ENCODE measurements at regions not wholly inside any gene's neighbourhood (a gene's known extent, or its start where the extent isn't known, plus 50 kb on each side); places are given as distances from the start of the nearest gene placed in this dataset.

DNA sequence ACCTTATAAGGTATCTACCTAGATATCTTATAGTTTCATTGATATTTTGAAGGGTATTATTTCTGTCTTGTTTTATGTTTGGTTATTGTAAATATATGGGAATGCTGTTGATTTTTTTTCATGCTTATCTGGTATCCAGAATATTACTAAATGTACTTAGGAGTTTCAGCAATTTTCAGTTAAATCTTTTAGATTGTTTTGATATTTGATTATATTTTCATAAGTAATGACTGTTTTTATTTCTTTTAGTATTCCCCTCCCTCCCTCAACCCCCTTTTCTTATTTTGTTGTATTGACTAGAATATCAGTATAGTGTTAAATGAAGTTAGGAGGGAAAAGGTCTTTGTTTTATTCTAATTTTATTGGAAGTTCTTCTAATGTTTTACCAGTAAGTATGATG, 344.4 kb upstream of the PROX1 start:
- no peak for DNase-seq (ENCODE audit: low spot score)

DNA sequence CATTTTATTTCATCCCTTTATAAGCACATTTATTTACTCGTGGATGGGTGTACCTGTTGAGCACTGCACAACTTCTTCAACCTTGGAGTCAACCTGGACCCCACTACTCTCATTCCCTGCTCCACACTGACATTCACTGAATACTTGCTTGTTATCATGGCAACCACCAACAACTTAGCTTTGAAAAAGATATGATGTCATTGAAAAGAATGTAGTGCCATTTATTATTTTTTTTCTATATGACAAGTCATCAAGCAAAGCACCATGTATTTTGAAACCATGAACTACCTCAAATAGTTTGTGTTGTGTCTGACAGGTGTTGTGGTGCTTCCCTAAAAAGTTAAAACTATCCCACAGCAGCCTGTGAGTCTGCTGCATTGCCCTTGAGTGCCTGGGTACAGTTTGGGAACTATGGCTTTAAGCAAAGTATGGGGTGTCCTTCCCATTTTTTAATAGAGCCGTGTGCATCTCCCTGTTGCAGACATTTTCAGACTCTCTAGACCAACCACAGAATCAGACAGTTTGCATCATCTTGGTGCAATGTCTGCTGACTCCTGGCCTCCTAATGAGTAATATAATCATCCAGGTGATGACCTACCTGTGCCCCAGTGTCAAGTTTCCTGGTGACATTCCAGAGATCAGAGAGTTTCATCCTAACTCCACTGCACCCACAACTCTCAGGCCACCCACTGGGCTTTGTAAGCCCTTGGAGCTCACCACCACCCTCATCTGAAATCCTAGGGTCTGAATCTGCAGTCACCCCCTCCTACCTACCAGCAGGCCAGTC, 339.7 kb upstream of the PROX1 start:
- DNase-seq (ENCODE audit: low spot score), result no peak

DNA sequence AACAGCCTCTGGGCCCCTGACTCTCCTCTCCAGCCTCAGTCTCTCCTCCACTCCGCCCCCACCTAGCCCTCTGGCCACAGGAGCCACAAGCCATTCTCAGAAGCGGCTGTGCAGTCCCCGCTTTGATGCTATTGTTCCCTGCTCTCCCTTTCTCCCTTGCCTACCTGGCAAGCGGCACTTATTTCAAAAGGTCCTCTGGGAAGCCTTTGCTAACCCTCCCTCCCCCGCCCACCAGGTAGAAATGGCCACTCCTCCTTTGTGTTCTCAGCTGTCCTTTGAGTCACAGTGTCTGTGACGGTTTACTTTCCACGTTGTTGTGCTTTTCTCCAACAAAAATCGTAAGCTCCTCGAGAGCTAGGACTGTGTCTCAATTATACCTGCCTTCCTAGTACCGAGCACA, 338.4 kb upstream of the PROX1 start:
- DNase-seq (ENCODE audit: low spot score), result no peak

DNA sequence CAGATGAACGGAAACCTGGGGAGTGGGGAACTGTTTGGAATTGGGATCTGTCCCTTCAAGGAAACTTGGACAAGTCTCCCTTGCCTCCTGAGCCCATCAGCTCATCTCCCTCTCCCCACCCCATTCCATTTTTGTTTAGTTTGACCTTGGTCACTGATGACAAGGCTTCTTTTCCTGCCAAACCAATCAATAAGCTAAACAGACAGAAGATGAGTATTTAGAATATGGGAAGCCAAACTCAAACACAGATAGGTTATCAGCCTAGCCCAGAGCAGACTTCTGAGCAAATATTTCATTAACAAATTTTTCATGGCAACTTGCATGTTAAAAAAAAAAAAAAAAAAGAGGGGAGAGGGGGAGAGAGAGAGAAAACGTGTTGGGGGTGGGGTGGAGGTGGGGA, 337.2 kb upstream of the PROX1 start:
- DNase-seq (ENCODE audit: low spot score), result no peak

DNA sequence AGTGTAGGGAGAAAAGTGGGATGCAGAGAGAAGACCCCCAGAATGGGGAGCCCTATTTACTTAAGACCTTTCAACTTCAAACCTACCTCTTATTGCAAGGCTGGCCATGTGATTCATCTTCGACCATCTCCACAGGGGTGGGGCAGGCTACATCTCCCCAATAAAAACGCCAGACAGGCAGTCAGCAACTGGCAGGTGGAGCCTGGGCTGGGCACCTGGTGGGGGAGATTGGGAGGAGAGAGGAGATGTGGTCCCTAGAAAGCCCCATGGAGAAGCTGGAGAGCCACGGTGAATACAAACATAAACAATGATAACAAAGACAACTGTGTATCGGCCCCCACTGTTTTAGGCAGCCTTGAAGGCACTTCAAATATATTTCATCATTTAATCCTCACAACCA, 336.7 kb upstream of the PROX1 start:
- DNase-seq (ENCODE audit: low spot score), result no peak

DNA sequence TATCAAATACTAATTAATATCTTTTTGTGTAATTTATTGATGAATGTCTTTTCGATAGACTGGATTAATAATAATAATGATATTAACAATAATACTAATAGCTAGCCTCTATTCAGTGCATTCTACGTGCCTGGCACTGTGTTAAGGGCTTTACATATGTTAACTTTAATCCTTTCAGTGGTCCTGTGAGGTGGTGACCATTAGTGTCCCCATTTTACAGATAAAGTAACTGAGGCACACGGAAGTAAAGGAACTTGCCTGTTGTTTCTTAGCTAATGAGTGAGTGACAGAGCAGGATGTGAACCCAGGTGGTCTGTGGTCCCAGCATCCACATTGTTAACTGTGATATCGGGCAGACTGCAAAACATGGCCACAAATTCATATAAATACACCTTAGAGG, 335.7 kb upstream of the PROX1 start:
- DNase-seq (ENCODE audit: low spot score), result no peak

DNA sequence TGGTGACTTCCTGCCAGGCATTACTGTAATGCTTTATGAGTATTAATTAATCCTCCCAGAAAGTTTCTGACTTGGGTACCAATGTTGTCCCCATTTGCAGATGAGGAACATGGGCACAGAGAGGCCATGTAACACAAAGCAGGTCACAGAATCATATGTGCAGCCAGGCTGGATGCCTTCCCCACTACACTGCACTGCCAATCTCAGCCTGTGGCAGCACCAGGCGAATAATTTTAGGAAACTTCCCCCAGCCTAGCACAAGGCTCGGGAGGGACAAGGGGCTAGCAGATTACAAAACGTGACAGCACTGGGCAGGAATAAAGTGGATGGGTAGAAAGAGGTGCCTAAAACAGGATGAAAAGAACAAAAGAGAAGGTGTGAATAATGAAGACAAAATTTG, 331.7 kb upstream of the PROX1 start:
- no peak for DNase-seq (ENCODE audit: low spot score)

DNA sequence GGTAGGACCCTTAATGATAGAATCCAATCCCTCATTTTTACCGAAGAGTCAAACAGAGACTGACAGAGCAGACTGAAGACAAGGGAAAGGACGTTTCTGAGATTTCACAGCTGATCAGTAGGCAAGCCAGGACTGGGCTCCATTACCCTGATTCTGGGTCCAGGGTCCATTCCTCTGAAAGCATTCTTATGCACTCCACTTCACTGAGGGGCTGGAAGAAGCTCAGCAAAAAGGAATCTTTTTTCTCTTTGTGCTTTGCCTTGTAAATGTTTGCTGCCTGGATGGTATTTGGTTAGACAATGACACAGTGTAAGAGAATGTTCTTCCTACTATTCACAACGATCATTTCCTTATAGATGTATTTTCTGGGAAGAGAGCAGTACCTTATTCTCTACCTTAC, 331.3 kb upstream of the PROX1 start:
- no peak for DNase-seq (ENCODE audit: low spot score)

DNA sequence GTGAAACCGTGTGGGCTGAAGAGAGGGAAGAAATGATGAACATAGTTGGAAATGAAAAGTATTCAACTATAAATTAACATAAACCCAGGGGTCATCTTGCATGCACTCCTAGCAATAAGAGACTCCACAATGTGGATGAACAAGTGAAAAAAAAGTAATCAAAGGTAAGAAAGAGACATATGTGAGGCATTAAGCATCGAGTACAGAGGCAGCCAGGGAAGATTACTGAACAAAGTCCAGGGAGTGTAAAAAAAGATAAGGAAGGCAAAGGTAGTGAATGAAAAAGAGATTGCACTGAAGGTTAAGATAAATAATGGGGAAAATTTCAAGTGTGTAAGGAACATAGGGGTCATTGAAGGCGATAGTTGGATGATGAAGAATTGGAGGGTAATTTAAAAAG, 330.8 kb upstream of the PROX1 start:
- no peak for DNase-seq (ENCODE audit: low spot score)

DNA sequence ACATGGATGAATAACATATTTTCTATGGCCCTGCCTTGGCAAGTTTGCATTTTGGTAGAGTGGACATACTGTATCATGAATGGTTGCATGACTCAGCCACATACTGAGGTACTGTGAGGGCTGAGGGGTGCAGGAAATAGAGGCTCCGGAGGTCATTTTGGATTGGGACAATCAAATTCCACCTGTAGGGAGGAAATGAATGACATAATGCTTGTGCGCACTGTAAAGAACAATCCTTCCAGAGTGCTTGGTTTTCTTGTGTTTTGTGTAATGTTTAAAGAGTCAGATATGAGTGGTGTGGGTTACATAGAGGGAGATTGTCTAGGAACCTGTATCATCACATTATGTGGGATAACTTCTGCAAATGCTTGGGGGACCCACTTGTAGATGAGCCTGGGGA, 329.9 kb upstream of the PROX1 start:
- no peak for DNase-seq (ENCODE audit: low spot score)

DNA sequence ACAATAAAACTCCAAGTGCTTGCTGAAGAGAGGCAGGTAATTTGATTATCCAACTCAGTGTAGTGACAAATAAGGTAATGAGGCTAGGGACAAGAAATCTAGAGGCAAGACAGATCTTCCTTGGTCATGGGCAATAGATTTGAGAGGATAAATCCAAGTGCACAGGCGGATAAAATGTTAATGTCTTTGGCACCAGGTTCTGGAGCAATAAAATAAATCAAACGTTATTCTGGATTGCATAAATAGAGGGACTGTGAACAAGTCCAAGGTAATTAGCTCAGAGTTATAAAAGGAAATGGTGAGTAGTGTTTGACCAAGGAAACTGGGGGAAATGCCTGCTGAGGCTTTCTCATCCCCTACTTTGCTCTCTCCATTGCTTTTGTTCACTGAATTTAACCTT, 329.3 kb upstream of the PROX1 start:
- no peak for DNase-seq (ENCODE audit: low spot score)

DNA sequence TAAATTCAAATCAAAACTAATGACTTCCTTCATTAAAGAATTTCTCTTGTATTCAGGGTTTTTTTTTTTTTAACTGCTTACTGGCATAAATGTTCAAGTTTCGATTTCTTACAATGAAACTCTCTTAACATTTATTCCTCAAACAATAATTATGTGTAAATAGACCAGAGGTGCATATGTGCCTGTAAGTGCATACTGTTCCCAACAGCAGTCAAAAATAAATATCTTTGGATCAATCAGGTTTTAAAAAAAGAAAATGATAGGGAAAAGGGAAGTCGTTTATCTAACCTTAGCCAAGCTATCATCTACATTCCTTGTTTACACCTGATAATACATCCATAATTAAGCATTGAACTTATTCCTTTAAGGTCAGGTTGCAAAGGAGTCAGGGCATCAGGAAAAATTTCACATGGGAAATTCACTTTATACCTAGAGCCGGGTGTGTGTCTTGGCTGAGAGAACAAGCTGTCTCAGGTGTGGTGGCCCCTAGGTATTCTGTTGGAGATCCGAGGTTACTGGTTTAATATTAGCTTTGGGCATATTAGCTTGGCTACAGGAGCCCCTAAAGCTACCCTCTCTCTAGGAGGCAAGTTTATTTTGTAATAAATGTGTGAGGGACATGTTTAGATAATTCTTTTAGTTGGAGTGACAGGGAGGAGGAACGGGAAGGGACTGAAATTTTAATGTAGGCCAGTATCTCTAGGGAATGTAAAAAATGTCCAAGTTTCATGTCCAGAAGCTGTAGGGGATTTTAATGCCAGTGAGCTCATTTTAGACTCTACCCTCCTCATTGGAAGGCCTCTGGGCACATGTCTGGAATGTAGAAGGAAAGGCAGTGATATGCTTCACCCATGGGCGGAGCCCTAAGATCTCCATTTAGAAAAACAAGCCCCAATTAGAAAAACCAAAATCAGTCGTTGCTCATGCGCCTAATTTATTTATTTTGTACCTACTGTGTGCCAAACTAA, 327.9 kb upstream of the PROX1 start:
- DNase-seq (ENCODE audit: low spot score), result no peak

DNA sequence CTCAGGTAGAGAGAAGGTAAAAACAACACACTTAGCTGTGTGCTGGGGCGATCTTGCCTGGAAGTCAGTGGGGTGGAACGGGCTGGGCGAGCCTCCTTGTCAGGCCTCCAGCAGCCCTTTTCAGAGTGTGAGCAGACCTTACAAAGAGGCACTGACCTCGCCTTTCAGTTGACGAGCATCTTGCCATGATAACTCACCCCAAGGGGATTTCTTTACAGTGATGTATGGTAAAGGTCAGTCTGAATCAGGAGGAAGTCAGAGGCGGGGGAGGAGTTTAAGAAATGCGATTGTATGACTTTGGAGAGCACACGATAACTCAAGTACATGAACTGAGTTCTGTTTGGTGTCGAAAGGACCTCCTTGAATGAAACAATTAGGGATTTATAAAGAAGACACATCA, 326.5 kb upstream of the PROX1 start:
- DNase-seq (ENCODE audit: low spot score), result no peak

DNA sequence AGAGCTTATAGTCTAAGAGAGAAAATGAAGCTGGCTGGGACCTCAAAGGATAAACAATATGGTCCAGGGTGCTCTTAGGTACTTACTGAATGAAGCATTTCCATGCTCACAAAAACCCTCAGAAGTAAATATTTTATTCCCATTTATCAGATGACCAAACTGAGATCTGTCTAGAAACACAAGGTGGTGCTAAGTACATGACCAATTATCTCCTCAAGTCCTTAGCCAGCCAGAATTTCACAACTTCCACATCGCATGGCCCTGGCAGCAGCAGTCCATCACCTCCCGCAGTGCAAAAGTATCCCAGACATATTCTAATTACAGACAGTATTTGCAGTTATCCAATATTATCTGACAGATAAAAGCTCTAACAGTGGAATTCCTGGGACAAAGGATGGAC, 321.7 kb upstream of the PROX1 start:
- DNase-seq (ENCODE audit: low spot score), result no peak

DNA sequence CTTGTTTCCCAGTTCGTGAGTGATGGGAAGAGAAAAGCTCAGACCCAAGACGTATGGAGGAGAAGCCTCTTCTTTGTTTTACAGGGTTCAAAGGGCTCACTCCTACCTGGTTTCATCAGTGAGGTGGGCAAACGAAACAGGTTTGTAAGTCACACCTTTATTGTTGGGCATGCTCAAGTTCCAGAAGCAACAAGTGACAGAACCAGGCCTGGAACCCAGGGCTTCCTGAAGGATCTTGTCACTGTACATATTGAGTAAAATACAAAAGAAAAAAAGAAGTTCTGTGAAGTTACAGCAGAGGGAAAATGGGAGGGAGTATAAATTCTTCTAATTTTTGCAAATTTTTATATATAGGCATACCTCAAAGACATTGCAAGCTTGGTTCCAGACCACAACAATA, 320.9 kb upstream of the PROX1 start:
- no peak for DNase-seq (ENCODE audit: low spot score)

DNA sequence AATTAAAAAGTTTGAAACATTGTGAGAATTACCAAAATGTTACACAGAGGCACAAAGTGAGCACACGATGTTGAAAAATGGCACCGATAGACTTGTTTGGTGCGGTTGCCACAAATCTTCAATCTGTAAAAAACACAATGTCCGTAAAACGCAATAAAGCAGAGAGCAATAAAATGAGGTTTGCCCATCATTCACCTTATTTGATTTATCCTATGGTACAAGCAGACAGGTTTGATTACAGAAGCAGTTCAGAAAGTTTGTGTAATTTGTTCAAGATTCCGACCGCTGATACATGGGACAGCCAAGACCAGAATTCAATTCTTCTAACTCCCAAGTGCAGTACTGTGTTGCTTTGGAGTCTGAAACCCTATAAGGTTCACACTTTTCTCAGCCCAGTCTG, 318.3 kb upstream of the PROX1 start:
- DNase-seq (ENCODE audit: low spot score), result no peak

DNA sequence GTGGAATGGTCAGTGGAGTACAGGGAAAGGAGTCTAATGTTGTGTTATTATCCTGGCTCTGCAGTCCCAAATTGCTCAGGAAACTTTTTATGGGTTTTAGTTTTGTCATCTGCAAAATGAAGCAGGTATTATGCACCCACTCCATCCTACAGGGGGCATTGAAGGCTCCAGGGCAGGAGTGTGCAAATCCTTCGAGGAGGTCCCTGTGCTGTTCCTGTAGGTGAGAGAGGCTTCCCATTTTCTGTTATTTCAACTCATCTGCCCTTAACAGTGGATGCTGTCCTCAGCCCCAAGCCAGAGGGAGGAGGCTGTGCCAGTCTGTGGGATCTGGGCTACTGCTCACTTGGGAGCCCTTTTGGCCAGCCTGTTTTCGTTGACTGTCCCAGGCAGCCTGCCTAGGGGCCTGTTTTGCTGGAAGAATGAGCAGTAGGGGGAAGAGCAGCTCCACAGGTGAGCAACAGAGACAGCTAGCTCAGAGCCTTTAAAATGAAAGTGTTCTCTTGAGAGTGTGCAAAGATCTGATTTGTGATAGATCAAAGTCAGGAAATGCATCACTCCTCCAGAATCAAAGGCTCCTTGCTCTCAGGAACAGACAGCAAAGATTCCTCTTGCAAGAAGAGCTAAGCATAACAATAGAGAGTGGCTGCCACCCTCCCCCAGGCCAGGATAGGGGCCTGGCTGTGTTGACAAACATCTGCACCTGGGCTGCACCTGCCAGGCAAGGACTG, 317.6 kb upstream of the PROX1 start:
- no peak for DNase-seq (ENCODE audit: low spot score)

DNA sequence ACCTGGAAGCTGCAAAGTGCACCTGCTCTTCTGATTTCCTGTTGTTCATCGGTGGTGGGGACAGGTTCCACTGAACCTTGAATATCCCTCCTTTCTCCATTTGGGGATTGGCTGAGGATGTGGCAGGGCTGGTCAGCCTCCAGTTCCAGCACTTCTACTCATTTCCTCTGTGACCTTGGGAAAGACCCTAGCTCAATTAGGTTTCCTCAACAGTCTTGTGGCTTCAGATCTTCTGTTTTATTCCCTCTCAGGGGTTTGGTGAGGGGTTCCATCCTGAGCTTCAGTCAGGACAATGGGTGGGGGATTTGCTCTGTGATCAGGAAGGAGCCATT, 317.1 kb upstream of the PROX1 start:
- DNase-seq (ENCODE audit: low spot score), result no peak

DNA sequence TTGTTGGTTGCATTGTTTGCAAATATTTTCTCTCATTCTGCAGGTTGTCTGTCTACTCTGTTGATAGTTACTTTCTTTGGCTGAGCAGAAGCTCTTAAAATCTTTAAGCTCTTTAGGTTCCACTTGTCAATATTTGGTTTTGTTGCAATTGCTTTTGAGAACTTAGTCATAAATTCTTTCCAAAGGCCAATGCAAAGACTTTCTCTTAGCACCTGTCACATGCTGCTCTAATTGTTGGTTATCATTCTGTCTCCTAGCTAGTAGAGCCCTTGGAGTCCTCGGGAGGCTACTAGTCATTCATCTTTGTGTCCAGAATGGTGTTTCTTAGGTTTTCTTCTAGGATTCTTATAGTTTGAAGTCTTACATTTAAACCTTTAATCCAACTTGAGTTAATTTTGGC, 312.7 kb upstream of the PROX1 start:
- no peak for DNase-seq (ENCODE audit: low spot score)

DNA sequence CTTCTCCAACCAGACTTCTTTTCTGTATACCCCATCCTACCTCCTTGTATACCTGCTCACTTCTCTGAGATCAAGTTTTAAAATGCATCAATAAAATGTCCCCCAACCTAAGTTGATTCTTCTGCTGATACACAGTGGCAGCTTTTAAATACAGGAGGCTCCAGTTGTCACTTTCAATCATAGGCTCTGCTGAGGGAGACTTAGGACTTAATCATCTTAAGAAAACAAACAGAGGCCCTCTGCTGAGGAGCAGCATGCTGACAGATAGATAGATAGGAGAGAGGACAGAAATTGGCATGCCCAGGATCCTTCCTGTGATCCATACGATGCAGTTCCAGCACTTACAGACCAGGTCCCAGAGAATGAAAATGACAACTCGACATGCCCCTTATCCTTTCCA, 311.0 kb upstream of the PROX1 start:
- DNase-seq (ENCODE audit: low spot score), result no peak

DNA sequence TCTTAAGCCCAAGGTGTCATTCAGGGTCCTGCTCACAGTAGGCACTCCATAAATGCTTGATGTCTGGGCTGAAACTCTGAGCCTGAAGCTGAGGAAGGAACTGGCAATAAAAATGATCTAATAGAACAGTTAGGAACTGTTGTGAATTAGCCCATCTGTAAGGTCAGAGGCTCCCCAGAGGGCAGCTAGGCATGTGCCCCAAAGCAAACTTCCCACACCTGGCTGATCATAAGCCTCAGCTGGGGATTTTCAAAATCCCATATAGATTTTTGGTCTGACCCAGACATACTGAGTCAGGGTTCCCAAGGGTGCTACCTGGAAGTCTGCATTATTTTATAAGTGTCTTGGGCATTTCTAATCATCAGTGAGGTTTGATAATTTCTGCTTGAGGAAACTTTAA, 309.4 kb upstream of the PROX1 start:
- DNase-seq (ENCODE audit: low spot score), result no peak

DNA sequence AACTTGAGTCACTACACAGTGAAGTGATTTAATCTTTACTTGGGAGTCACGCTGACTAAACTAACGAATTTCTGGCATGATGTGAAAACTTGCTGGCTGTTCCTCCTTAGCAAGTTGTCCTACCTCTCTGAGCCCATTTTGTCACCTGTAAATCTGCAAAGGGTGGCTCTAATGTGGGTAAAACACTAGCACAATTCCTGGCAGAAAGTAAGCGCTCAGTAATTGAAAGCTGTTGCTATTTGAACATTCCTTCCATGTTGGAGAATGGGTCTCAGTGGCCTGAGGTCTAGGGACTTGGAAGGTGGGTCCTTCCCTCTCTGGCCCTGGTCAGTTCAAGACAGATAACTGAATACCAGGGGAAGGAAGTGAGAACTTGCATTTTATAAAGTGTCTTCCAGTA, 309.0 kb upstream of the PROX1 start:
- DNase-seq (ENCODE audit: low spot score), result no peak

DNA sequence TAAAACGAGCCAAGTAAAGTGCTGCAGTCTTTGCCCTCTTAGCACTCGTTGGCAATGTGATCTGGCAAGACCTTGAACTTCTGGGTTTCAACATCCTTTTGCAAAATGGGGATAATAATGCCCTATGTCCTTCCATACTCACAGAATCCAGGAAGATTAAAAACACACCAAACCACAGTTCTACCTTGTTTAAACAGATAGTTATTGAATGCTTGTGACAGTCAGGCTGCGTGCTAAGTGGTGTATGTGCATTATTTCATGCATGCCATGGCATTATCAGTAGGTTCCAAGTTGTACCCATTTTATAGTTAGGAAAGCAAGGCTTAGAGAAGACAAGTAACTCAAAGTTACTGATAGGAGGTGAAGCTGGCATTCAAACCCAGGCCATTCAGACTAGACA, 308.6 kb upstream of the PROX1 start:
- no peak for DNase-seq (ENCODE audit: low spot score)
